NOMO-1 treated with dmso at 0.1 percent for 144 hours (cell line): ENCODE measurements at regions not wholly inside any gene's neighbourhood (a gene's known extent, or its start where the extent isn't known, plus 50 kb on each side); places are given as distances from the start of the nearest gene placed in this dataset.
"Not testable (repeated sequence)": the region's sequence is repeated elsewhere in the genome, so short reads cannot be mapped to it uniquely, and the experiment has no call there.

Experiments used
- DNase-seq: peaks from one replicate; lab custom pipeline; 2025; ENCODE audit not compliant: unreplicated experiment; lab: John Stamatoyannopoulos, UW

DNA sequence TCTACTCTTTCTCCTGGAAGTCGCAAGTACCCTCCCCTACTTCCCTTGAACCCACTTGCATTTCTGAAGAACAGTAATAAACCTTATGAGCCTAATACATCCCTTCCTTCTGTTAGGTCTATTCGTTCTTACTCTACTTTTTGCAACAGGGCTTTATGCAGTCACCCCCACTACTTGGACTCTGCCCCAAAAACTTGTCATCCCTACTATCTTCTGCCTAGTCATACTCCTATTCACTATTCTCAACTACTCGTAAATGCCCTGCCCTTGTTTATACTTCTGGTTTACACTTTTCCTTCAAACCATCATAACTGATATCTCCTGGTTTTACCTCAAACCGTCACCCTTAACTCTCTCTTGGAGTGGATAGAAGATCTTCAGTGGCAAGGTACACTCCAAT is 55.2 kb upstream of the SLIT2 start:
- DNase-seq: no peak

DNA sequence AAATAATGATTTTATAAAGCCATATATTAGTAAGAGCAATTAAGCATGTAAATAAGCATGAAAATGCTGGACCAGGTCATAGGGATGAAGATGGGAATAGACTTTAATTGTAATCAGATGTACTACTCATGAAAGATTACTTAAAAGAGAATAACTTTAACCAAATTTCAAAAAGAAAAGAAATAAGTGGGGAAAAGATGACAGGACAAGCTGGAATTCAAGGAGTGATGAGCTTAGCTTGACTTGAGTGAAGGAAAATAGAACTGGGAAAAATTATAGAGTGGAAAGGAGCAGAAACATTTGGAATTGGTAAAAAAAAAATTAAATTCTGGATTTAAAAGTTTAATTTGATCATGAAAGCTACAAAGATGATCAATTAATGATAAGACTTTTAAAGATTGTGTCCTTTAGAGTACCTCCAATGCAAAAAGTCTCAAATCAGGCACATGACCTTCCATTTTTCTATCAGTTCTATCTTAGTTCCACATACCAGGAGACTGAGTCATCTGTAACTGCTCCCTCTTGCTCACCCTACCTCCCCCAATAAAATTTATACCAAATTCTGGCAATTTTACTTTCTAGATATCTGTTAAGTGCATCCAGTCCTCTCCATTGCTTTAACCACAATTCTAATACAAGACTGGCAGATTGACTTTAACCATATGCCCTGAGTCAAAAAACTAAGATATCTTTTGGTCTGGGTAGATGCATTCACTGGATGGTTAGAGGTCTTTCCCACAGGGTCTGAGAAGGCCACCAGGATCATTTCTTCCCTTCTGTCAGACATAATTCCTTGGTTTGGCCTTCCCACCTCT is 56.4 kb upstream of the SLIT2 start:
- DNase-seq: no peak

DNA sequence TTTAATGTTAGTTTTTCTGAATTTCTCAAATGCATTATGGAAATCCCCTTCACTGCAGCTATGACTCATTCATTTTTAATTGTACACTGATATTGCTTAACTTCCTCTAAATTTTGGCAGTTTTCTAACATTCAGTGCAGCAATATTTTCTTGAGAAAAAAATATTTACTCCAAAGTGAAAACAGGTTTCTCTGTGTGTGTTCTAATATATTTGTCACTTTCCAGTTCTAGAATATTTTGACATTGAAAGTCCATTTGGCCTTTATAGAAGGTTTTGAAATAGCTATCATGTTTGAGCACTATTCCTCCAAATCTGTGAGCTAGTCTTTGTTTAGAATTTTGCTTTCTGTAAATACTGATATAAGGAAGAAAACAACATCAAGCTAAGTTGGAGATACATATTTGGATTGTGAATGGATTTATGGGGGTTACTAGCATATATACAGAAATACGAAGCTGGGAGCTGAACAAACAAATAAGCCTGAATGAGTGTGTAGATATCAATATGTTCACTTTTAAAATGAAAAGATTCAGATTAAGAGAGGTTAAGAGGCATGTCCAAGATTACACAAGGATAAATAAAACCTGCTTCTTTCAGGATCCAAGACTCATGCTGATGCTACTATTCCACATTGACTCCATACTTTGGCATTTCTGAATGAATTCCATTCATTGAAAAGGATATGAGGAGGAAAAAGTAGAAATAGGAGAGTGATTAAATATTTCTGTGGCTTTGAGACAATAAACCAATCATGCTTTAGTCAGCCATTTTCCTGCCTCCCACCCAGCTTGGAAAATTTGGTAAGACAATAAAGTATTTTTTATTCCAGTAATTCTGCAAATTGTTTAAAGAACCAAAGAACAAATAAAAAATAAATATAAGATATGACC is 57.3 kb upstream of the SLIT2 start:
- peak; percentile 16 for DNase-seq

DNA sequence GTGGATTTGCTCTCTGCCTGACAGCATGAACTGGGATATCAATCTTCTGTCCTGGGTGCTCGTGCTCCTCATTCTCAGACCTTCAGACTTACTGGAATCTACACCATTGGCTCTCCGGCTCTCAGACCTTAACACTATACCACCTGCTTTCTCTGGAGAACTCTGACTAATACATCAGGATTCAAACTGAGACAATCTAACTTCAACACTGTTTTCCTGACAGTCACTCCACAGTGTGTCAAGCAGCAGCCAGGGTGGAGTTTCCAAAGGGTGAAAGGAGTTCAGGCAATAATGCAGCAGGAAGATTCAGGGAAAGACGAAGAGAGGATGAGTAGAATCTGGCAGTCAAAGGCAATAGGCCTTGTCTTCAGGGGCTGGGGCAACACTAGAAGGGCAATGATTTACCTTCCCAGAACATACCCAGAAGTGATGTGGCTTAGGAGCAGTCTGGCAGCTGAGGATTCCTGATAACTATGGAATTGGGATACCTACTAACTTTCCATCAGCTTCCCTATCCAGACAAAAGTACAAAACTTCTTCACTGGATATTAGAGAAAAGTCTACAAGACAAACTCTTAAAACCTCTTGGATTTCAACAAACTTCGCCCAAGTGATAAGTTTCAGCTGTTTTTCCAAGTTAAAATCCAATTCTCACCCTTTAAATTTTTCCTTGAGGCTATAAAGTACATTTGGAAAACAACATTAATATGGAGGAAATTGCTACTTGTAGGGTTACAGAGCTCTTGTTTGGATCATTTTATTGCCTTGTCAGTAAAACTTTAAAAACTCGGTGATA is 58.4 kb upstream of the SLIT2 start:
- no peak for DNase-seq

DNA sequence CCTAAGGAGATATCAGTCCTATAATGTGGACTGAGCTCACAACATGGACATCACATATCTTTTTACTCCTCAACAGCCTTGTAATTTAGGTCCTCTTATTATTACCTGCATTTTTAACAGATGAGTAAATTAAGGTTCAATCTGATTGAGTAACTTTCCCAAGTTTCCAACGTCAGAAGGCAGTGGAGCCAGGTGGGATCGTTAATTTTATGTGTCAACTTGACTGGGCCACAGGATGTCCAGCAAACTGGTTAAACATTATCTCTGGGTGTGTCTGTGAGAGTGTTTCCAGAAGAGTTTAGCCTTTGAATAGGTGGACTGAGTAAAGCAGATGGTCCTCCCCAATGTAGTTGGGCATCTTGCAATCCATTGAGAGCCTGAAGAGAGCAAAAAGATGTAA is 59.0 kb upstream of the SLIT2 start:
- no peak for DNase-seq

DNA sequence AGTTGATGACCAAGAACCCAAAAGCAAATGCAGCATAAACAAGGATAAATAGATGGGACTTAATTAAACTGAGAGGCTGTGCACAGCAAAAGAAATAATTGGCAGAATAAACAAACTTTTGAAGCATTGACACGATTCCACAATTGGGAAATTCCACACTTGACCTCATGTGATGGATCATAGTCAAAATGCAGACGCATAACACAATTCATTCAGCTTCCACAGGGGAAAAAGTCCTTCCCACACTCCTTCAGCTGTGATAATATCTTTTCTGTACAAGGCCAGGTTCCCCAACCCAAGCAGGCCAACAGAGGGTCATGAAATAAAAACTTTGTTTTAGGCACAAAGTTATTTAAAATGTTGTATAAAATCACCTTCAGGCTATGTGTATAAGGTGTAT is 66.6 kb upstream of the SLIT2 start:
- DNase-seq: no peak

DNA sequence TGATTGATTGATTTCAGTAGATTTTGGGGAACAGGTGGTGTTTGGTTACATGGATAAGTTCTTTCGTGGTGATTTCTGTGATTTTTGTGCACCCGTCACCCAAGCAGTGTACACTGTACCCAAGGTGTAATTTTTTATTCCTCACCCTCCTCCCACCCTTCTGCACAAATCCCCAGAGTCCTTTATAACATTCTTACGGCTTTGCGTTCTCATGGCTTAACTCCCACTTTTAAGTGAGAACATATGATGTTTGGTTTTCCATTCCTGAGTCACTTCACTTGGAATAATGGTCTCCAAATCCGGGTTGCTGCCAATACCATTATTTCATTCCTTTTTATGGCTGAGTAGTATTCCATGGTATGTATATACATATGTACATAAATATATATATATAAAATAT is 68.6 kb upstream of the SLIT2 start:
- not testable (repeated sequence) for DNase-seq

DNA sequence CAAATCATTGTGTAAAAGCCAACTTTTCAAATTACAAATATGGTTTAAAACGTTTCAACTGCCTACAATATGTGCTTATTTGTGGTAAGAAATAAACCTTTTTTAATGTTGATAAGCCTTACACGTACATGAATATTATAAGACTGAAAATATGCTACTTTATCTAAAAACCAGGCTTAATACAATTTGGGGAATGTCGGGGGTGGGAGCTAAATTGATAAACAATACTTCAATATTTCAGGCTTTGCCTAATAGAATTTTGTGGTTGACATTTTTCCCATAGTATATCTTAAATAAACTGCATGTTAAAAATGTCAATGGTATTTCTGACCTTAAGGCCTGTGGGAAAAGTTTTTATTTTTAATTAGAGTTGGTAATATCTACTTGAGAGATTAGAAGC is 69.8 kb upstream of the SLIT2 start:
- no peak for DNase-seq

DNA sequence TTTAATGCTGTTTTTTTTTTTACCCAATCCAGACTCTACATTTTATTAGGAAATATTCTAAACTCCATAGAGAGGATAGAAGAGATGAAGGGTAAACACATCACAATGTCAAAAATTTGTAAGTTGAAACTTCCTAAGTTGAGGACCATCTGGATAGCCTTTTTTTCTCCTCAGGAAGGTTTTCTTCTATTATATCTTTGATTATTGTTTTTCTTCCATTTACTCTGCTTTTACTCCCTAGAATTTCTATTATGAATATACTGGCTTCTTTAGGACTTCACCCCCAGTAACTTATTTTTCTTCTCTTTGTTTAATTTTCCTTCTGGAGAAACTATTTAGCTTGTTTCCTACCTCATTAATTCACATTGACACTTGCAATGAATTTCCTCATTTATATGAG is 71.2 kb upstream of the SLIT2 start:
- no peak for DNase-seq

DNA sequence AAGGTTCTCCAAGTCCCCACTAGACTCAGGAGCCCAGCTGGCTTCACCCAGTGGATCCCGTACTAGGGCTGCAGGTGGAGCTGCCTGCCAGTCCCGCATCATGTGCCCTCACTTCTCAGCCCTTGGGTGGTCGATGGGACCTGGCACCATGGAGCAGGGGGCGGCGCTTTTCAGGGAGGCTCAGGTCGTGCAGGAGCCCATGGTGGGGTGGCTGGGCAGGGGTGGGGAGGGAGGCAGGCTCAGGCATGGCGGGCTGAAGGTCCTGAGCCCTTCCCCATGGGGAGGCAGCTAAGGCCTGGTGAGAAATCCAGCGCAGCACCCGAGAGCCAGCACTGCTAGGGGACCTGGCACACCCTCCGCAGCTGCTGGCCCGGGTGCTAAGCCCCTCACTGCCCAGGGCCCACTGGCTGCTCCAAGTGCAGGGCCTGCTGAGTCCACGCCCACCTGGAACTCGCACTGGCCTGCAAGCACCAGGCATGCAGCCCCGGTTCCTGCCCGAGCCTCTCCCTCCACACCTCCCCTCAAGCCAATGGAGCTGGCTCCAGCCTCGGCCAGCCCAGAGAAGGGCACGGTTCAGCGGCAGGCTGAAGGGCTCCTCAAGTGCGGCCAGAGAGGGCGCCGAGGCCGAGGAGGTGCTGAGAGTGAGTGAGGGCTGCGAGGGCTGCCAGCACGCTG is 72.7 kb upstream of the SLIT2 start:
- no peak for DNase-seq

DNA sequence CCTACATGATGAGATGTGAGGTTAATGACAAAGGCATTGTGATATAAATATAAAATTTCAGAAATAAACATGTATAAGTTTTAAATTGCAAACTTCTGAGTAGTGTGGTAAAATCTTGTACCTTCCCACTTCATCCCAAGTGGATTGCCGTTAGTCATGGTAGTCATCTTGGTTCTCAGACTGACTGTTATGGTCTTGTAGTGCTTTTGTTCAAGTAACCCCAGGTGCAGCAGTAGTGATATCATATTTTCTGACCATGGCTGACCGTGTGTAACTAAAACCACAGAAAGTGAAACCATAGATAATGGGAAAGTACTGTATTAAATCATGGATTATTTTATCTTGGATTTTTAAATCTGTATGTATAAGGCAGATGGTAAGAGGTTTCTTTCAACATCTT is 74.8 kb upstream of the SLIT2 start:
- no peak for DNase-seq

DNA sequence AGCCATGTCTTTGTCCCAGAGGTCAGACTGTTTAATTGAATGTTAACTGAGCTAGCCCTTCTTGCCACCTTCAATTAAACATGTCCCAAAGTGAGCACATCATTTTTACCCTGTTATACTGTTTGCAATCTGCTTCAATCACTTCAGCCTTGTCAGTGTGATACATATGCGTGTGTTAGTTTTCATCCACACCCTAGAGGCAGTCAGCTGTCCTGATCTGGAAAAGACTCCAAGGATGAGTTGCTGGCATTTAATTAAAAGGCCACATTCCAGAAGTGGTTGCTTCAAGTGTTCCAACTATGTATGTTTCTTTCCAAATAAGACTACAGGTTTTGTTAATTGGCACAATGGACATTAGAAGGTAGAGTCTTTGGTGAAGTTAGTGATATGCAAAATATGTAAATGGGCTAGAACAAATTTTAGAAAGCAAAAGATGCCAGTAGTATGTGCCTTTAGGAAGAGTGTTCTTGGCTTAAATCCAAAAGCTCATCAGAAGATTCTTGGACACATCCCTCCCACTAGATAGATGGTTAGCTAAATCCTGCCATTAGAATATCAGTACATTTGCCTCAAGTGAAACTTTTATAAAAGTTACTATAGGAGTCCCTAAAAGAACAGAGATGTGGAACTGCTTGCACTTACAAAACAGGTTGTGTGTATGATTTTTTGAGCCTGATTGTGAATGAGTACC is 79.5 kb upstream of the SLIT2 start:
- no peak for DNase-seq

DNA sequence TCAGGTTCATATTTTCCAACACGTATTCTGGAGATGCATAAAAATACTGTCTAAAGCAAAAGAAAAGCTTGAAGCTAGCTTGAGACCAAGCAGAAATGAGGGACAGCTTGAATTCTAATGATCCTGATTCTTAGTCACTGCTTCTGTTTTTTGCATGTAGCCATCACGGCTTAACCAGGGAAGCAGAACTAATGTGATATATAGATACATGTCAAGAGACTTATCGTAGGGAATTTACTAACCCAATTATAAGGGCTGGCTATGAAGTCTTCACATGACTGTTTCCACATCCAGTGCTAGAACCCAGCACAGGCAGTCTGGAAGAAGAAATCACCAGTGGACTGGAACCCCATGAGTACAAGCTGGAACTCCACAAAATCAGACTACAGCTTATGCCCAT is 85.2 kb upstream of the SLIT2 start:
- no peak for DNase-seq

DNA sequence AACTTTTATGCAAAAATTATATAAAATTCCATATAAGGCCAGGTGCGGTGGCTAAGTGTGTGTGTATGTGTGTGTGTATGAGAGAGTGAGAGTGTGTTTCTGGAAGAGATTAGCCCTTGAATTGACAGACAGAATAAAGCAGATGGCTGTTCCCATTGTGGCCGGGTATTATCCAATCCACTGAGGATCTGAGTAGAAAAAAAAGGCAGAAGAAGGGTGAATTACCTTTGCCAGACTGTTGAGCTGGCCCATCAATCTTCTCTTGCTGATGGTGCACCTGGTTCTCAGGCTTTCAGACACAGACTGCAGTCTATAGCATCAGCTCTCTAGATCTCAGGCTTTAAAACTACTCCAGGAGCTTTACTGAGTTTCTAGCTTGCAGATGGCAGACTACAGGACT is 92.2 kb upstream of the SLIT2 start:
- DNase-seq: no peak

DNA sequence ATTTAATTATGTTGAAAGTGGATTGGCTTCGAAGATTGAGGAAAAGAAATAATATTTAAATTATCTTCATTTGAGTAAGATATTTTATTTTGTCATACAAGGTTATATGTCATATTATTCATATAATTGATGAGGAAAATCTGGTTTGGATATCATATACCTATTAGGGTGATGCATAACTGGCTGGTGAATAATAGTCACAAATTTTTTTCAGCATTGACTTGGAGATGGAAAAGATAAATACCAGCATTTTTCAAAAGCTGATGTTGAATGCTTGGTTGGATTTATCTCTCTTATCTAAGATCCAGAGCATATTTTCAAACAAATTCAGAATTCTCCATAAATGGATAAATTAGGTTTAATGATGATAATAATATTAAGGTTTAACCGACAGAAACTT is 93.5 kb upstream of the SLIT2 start:
- no peak for DNase-seq

DNA sequence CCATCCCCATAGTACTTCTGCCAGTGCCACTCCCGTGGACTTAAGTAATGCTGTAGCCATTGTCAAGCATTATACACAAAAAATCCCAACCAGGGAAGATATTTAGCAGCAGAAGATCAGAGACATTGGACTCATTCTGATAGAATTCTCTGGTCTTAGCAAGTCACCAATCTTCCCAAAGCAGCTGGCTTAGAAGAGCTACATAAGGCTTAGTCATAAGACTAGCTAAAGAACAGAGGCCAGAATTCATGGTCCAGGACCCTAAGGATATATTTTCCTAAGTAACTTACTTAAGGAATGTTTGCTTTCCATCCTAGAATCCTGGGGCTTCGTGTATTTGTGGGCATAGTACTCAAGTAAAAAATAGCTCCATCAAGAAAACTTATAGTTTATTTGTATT is 100.3 kb upstream of the SLIT2 start:
- DNase-seq: no peak

DNA sequence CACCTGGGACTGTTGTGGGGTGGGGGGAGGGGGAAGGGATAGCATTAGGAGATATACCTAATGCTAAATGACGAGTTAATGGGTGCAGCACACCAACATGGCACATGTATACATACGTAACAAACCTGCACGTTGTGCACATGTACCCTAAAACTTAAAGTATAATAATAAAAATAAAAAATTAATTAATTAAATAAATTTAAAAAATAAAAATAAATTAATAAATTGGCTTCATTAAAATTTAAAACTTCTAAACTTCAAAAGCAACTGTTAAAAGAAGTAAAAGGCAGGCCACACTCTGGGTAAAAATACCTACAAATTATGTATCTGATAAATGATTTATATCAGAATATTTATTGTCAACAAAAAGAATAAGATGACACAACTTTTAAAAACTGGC is 102.6 kb upstream of the SLIT2 start:
- DNase-seq: not testable (repeated sequence)

DNA sequence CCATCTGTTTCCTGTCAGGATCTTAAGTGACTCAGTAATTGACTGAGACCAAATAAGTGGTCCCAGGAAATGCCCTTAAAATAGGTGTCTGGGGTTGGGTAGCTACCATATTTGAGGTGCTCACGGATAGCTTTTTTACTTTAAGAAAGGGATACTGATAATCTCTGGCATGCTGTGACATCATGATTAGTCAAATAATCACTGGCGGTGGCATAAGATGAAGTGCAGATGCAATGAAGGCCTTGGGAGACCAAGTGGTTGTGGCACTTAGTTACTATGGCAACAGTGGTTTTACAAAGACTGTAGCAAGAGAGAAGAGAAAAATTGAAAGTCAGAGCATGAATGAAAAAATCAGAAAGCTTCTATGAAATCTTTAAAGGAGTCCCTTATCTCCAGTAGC is 114.5 kb upstream of the SLIT2 start:
- DNase-seq: no peak

DNA sequence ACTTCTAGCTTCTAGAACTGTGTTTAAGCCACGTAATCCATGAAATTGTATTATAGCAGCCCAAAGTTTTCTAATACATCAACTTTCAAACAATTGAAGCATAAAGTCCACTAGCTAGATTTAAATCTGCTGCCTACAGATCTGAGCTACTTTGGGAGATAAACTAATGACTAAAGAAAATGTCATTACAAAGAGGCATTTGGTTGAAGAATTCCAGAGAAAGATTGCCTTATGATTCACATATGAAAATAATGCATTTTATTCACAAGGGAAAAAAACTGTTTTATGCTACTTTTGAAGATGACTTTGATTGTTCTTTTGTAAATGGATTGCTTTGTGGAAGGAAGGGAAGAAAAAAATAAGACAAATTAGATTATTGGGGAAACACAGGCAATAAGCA is 124.1 kb upstream of the SLIT2 start:
- DNase-seq: no peak

DNA sequence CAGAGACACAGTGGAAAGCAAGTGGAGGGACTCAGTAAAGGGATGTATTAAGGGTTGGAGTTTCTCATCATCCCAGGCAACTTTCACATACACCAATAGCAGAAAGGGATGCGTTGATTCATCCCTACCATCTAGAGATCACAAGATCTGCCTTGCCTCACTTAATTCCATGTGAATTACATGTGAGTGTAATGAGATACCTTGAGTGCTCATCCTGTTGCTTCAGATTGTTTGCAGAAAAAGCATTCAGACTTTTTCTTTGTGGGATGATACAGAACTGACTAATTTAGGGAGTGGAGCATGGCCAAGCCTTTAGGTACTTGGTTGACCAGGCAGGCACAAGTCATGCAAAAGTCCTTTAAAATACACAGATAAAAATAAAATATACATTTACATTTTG is 124.8 kb upstream of the SLIT2 start:
- DNase-seq: no peak
